HG03095 (cell line): ENCODE measurements at regions not wholly inside any gene's neighbourhood (a gene's known extent, or its start where the extent isn't known, plus 50 kb on each side); places are given as distances from the start of the nearest gene placed in this dataset.

Source experiments
- ATAC-seq: cut with Tn5 transposase; IDR thresholded peaks from one replicate; pipeline ENCODE4 v1.9.1; 2021; ENCODE audit warnings: moderate library complexity; ENCODE audit not compliant: unreplicated experiment

GRCh38 chr5:34582371-34582770 lies 73.8 kb upstream of the RAI14 start:
- ATAC-seq, result no peak

- ATAC-seq, result no peak
Measured at GRCh38 chr5:34583167-34583566, 73.0 kb upstream of the RAI14 start.

DNA sequence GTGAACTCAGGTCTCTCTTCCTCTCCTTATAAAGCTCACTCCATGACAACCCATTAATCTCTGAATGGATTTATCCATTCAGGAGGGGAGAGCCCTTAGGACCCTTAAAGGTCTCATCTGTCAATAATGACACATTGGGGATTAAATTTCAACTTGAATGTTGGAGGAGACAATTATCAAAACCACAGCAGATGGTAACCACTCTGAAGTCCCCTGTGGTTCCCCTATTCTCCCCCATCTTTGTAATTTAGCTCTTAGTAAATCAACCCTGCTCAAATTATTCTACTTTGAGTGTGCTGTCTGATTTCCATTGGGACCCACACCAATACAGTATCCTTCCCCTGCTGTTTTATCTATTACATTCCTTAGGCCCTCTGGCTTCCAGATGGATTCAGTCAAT lies 72.0 kb upstream of the RAI14 start:
- ATAC-seq, result no peak

- ATAC-seq, result no peak
Measured at GRCh38 chr5:34585601-34586104, 70.5 kb upstream of the RAI14 start.

DNA sequence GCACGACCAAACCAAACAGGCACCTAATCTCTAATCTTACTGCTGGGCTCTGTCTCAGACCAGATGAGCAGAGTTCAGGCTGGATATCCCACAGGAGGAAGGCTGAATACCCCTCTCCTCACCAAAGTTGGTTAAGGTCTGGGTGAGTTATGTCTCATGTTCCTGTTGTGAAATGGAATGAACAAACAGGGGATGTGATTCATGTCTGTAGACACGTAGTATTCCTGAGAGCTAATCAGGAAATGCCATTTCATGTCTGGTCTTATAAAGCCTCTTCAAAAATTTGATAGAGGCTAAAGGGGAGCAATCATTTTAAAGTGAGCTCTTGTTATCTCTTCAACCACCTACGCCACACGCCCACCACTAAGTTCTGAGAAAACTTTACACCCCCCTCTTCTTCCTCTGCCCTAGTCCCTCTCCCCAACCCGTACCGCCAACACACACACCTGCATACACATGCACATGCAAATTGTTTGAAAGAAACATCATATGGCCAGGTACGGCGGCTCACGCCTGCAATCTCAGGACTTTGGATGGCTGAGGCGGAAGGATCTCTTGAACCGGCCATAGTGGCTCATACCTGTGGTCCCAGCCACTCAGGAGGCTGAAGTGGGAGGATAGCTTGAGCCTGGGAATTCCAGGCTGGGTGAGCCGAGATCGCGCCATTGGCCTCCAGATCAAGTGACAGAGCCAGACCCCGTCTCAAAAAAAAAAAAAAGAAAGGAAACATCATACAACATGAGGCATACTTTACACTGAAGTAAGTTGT lies 69.8 kb upstream of the RAI14 start:
- ATAC-seq, result no peak

DNA sequence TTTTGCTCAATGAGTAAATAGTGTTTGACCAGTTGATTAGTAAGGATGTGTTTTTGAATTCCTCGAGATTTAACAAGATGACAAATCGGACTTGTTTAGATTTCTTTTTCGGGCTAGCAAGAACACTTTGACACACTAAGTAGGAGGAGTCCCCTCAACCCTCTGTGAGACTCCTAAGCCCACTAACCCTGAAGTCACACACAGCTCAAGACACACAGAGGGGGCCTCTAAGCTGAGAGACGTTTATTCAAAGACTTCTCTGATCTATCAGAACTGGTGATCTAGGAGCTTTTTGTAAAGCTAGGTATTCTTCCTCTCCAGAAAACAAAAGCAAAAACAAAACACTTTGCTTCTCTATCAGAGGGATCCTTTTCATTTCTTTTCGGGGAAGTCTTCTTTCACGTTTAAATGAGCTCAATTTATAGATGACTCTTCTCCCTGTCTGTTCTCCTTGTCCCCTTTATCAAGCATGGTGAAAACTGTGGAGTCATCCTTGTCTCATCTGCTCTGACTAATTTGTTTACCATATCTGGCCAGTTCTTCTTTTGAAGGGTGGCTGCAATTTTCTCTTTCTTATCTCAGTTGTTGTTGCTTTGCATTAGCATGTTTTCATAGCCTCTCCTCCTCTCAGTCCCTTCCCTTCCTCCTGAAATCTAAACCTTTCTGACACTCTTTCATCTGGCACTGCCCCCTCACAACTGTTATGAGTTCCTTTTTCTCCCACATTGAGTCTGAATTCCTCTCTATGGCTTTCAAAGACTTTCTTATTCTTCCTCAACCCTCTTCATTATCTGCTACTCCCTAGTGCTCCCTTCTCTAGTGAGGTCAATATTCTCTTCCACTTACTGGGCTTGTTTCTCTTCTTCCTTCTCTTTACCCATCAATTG lies 68.5 kb upstream of the RAI14 start:
- ATAC-seq, result no peak

DNA sequence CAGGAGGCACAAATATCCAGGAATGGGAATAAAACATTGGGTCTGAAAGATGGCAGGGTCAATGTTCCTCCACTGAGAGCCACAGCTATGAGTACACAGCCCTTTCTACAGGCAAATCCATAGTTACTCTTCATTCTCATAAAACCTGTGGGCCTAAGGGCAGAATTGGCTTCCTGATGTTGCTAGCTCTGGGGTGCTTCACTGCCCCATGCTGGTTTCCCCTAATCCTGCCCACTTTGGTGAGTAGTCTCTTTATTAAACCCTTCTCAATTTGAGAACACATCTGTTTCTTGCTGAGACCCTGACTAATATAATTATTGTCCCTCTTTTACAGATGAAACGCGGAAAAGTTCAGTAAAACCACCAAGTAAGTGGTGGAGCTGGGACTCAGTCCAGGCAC lies 66.3 kb upstream of the RAI14 start:
- ATAC-seq, result no peak

DNA sequence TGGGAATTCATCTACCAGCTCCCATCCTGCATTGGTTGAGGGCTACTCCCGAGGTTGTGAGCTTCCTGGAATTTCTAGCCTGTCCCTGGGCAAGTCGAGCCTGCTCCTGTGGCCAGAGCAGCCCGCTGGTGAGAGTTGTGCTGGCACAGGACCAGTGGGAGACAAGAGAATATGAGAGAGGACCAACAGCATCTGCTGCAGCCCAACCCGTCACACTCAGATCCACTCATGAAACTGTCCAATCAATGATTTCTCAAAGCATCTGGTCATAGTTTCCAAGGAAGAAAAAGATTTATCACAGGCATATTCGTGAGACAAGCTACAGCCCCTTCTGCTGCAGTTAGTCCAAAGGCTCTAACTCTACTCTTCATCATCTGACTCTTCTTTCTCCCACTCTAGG lies 64.4 kb upstream of the RAI14 start:
- ATAC-seq, result no peak

GRCh38 chr5:34597034-34598027 lies 58.8 kb upstream of the RAI14 start:
- no peak for ATAC-seq

DNA sequence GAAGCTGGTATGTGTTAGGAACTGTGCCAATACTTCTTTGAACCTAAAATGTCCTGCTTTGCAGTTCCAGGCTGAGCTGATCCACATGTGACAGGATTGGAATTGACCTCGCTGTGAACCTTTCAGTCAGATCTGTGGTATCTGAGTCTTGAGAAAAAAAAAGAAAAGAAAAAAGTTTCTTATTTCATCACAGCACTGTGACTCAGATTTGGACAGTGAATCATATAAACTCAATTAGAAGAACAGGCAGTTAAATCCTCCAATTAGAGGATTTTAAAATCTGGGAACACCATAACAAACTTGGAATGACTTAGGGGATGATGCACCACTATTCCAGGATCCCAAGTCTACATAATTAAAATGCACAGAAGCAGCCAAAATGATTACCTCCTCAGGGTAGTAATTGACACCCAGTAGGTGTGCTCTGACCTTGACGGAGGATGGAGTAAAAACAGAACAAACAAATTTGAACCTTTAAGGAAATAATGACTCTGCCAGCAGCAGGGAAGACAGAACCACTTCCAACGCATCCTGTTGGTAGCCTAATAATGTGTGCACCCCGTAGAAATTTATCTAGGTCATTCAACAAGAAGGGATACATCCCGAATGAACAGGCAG lies 57.8 kb upstream of the RAI14 start:
- no peak for ATAC-seq

GRCh38 chr5:34599471-34600117 lies 56.5 kb upstream of the RAI14 start:
- ATAC-seq, result no peak

DNA sequence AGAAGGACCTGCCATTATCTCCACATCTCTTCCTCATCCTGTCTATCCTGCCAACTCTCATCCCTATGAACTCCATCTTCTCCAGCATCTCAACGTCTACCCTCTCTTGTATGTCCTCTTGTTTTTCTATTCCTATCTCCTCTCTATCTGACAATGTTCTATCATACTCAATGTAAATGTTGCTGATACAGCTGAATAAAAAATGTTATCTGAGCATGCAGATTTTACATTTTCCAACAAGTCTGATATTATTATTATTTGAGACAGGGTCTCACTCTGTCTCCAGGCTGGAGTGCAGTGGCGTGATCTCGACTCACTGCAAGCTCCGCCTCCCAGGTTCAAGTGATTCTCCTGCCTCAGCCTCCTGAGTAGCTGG lies 56.0 kb upstream of the RAI14 start:
- no peak for ATAC-seq

DNA sequence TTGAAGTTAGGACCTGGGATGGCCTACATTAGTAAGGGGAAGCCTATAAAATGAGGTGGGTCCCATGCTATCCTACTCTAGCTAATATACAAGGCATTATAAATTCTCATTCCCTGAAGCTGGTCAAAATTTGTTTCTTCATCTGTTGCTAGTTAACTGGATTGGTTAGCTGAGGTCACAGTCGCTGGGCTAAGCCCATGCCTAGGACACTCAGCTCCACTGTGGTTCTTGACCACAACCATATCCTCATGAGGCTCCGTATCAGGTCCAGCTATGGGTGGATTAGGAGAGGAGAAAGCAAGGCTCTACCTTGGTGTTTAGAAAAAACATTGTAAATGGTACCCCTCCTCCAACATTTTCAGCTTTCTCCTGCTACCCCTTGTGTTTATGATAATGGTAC lies 52.8 kb upstream of the RAI14 start:
- no peak for ATAC-seq

GRCh38 chr5:34604119-34604675 lies 51.9 kb upstream of the RAI14 start:
- ATAC-seq, result no peak

GRCh38 chr5:34606101-34606500 lies 50.0 kb upstream of the RAI14 start:
- ATAC-seq, result no peak
